ENCODE measurements at regions not wholly inside any gene's neighbourhood (a gene's known extent, or its start where the extent isn't known, plus 50 kb on each side); places are given as distances from the start of the nearest gene placed in this dataset.
"Not testable (repeated sequence)": the region's sequence is repeated elsewhere in the genome, so short reads cannot be mapped to it uniquely, and the experiment has no call there.

DNA sequence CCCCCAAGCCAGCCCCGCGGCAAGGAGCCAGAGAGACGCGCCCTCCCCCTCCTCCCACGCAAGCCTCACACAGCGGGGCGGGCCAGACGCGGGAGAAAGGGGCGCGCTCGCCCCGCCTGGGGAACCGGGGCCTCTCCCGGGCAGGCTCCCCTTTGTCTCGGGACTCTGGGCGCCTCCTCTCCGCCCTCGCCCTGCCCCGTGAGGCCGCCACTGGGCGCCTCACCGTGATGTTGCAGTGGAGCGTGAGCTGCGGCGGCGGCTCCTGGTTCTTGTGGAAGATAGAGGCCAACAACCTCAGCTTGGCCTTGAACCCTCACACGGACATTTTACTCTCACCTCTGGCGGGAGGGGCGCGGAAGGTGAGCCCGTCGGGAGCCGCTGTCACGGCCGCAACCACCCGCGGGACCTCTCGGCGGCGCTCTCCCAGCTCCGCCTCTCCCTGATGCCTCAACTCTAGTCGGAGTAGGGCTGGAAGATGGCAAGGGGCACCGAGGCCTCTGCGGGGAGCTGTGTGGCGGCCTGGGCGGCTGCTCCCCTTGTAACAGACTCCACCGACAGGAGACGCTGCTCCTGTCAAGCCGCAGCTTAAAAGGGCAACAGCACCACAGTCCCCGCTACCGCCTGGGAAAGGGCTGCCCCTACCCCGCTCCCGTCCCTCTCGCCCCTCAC is 179.2 kb upstream of the ZSCAN2 start:
- not testable (repeated sequence) for TF ChIP-seq SUZ12, ARNT (IDR thresholded peaks at IDR 0.05)

All from HEK293T (cell line).